Stimulated activated naive CD4-positive, alpha-beta T cell (primary cell): ENCODE measurements at regions not wholly inside any gene's neighbourhood (a gene's known extent, or its start where the extent isn't known, plus 50 kb on each side); places are given as distances from the start of the nearest gene placed in this dataset.

Experiments used
- DNase-seq, 6 experiments: peaks; one replicate each; lab custom pipeline; 2025; lab: John Stamatoyannopoulos, UW

DNA sequence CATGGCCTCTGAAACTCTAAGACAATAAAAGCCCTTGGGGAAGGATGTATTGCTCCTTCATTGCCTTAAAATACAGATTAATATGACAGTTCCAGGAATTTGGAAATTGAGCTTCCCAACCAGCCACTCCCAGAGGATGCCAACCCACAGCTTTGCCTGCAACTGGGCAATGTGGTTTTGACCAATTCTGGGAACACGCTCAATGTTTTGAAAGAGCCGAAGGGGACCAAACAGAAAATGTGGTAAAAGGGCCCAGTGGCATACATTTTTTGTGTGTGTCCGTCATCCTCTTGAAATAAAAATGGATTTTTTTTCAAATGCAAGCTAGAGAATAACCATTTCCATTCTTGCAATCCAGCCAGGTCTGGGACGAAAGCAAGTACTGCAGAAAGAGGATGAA is 88.3 kb upstream of the PLEKHG7 start:
- no peak for DNase-seq

DNA sequence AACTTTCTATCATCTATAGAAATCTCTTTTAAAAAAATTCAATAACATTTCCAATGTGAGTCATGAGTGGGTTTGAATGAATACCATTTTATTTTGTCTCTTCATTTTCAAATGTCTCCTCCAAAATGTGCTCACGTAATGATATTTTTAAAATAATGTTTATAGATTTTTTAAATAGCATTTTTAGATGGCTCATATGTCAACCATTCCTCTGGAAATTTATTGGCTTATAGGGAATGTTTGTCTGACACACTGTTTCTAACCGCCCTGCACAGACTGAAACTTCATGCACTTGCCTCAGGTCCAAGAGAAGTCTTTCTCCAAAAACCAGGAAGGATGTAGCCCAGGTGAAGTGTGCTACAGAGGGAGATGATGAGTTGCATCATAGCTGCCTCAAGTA is 88.8 kb upstream of the PLEKHG7 start:
- DNase-seq: no peak

DNA sequence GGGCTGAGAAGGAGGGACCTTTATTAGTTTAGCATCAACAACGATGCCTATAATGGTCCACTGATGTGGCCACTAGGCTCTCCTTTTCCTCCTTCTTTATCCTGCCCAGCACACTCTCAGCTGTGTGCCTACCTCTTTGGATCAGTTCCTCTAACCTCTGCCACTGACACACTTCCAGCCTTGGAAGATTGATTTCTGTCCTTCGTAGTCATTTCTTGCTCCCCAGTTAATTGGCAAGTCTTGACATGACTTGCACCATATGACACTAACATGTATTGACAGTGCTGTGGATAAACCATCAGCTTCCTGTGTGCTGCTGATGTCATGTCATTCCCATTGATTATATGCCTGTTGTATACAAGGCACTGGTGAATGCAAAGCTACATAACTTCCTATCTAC is 90.2 kb upstream of the PLEKHG7 start:
- no peak for DNase-seq

DNA sequence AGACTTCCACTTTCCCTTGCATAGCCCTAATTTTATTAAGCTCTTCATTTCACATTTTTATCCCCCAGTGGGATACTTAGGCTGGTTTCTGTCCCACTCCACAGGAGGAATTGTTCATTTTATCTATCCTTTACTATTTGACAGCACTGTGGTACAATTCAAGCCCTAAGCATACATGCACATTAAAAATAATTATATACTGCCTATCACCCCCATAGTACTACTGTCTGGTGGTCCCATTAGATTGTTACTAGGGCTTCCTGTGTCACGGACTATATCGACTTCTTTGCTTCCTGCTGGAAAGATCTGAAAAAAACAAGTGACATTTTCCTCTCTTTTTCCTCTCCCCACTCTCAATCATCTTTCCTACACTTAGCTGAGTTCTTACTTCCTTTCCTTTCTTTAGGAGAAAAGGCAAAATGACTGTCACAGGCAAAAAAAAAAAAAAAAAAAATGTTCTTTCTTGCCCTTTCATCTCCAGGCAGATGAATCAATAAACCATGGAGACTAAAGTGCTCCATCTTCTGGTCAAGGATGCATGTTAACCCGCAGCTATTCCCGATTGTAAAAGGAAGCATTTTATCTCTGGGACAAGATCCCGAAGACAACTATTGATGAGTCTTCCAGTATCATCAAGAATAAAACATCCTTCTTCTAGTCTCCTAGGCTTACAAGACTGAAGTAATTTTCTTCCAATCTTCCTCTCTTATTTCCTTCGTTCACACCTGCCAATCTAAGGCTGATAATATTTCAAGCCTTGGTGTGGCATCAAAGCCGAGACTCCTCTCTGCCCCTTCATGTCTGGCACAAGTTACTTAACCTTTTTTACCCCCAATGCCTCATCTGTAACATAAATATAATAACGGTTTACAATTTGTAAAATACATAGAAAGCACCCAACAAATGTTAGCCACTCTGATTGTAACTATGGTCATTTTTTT is 94.4 kb upstream of the PLEKHG7 start:
- peak in 1 of 6 experiments; percentile 9 for DNase-seq

DNA sequence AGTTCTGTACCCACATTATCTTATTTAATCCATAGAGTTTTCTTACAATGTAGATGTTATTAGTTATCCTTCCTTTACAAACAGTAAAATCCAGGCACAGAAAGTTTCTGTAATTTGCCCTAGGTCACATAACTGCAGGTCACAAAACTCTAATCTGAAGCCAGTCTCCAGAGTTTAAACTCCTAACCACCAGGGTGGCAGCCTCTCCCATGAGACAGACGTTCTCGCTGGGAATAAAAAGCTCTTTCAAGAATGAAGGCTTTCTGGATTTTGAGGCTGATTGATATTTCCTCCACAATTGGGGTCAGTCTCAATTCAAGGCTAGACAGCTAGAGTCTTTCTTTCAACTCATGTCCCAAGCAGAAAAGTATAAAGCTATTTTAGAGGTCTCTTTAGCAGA is 95.8 kb upstream of the PLEKHG7 start:
- DNase-seq: no peak

DNA sequence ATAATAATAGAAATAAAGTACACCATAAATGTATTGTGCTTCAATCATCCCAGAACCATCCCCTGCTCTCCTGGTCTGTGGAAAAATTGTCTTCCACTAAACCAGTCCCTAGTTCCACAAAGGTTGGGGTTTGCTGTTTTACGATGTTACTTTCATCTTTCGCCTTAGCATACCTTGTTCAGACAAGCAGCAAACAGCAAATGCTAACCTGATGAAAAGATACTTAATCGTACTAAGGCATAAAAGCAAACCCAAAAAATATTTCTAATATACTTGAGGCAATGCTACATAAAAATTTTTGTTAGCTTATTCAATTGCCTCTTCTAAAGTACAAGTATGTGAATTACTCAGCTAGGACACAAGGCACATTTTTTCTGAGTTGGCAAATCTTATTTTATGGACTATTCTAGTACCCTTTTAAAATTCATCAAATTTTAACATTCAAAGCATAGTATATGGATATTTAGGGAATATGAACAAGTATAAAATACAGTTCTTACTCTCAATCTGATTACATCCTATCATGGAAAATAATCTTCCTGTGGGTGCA is 97.1 kb upstream of the PLEKHG7 start:
- DNase-seq: no peak

DNA sequence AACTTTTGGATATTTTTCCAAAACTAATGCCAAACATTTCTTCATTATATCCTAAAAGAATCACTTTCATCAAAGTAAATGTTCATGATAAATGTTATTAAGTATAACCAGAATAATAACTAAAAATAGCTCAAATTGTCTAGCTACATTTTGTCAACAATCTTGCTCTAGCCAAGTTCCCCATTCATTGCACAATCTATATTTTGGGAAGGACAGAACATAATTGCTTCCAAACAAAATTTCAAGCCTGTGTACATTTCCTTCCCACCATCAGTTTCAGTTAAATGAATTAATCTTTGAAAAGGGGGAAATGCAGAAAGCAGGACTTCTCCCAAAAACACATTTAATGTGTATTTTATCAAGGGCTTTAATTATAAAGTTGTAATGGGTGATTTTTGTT is 98.0 kb upstream of the PLEKHG7 start:
- DNase-seq: no peak

DNA sequence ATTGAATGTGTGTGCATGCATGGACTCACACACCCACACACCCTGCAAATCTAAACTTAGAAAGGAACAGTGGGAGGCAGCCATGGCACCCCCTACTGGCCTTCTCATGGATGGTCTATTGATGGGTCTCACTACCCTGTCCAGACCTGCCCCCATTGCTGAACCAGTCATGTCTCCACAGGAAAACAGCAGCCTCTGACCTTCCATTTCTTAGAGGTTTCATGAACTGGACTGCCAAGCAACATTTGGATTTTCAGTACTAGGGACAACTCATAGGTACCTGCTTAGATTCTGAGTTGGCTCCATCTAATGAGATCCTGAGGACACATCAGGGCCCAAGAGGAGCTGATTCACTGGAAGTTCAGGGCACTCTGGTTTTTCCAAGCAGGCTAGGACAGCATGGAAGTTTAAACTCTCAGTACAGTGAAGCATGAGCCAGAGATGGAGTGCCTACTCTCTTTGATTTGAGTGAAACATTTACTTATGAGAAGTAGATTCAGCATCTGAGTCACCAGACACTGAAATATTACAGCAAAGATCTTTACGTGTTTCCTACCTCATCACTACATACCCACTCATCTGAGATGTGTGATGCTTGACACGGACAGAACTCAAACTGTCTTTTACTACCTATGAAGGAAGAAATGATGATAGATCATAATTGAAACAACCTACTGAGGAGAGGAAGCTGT is 98.9 kb upstream of the PLEKHG7 start:
- no peak for DNase-seq

DNA sequence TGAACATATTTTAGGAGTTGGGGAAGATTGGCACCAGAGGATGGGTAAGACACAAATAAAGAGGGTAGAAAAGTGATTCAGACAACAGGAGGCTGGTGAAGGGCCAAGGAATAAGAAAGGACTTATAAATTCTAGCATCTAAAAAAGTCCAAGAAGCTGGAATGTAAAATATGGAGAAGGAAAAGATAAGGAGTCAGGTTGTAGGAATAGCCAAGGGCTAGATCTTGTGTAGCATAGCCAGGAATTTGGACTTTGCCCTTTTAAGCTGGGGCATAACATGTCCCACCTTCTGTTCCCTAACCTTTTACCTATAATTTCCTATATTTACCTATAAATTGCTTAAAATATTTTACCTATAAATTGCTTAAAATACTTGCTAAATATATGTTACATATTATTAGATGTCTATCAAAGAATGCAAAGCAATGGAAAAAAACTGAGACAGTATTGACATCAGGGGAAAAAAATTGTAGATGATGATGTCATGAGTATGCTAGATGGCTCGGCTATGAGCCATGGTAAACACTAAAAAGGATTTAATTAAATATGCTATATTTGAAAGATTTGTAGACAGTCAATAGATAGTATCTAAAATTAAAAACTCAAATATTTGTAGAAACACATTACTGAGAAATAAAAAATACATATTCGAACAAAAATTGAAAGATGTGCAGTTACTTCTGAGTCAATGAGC is 99.7 kb upstream of the PLEKHG7 start:
- no peak for DNase-seq

DNA sequence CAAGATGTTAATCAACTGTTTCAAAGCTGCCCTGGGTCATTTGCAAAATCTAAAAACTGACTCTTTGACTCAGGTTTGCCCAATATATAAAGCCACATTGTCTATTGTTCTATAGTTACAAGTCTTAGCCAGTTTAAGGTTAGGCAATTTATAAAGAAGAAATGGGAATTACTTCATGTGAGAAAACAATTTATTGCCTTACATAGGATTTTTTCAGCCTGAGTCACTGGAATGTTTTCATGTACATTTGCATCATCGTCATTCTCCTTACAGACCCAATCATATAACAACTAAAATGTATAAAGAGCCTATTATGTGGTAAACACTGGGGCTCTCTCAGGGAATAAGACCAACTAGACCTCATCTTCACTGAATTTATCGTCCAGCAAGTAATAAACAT is 100.3 kb upstream of the PLEKHG7 start:
- DNase-seq: no peak

DNA sequence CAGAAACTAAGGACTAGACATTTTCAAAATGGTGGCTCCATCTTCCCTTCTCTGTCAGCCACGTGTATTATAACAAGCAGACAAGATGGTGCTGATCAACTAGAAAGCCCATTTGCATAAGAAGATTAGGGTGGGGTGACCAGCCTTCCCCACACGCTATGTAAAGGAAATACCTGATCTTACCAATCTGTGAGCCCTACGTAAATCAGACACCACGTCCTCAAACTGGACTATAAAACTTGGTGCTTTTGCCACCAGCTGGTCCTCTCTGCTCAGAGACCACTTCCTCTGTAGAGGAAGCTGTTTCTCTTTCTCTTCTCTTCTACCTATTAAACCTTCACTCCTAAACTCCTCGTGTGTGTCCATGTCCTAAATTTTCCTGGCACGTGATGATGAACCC is 101.1 kb upstream of the PLEKHG7 start:
- no peak for DNase-seq

DNA sequence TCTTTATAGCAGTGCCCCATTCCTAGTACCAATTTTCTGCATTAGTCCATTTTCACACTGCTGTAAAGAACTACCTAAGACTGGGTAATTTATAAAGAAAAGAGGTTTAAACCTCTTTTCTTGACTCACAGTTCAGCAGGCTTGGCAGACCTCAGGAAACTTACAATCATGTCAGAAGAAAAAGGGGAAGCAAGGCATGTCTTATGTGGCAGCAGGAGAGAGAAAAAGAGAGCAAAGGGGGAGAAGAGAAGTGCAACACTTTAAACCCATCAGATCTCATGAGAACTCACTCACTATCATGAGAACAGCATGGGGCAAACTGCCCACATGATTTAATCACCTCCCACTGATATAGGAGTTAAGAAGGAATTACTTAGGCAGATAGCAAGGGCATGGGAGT is 101.6 kb upstream of the PLEKHG7 start:
- no peak for DNase-seq

DNA sequence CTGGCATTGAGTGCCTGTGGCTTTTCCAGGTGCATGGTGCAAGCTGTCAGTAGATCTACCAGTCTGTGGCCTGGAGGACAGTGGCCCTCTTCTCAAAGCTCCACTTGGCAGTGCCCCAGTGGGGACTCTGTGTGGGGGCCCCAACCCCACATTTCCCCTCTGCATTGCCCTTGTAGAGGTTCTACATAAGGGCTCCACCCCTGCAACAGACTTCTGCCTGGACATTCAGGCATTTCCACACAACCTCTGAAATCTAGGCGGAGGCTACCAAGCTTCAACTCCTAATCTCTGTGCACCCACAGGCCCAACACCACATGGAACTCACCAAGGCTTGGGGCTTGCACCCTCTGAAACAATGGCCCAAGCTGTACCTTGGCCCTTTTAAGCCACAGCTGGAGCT is 102.7 kb upstream of the PLEKHG7 start:
- DNase-seq: no peak

DNA sequence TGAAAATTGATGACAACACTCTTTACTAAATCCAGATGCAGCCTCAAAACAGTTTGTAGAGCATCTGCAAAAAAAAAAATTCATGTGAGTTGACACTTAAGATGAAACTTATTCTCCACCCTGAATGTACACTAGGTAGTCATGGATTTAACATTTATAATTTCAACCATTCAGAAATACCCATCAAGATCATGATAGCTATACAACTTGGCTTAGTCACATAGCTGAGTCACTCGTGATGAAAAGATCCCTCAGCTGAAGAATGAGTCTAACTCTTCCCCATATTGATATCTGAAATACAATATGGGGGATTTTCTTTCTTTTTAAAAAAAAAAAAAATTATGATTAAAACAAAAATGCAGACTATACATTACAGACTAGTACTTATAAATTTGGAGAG is 104.8 kb upstream of the PLEKHG7 start:
- no peak for DNase-seq

DNA sequence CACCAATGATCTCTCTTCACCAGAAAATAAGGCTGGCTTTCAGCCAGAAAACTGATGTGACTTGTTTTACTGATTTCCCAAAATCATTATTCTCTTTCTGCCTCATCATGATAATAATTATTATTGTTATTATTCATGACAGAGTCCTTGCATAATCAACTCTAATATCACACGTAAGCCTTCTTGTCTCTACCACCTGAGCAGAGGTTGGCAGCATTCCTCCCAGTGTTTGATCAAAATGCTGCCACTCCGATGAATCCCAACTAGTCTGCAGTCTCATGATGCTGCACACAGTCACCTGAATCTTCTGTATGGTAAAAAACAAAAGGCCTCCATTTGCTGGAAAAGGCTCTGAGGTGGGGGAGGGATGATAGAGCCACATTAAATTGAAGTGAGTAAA is 105.7 kb upstream of the PLEKHG7 start:
- DNase-seq: no peak

DNA sequence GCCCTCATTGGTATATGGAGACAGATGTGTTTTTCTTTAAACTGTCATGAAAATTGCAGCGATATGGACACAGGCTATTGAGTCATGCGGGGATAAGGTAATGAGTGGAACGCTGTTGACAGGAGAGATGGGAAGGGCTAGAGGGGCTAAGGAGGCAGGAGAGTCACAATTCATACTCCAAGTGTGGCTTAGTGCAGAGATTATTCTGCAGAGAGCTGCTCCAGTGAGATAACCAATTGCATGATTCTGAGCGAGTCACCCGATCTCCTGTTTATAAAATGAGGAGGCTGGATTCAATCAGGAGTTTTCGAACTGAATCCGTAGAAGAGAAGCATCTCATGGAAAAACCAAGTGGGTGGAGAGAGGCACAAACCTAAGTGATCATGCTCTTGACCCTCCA is 106.4 kb upstream of the PLEKHG7 start:
- no peak for DNase-seq

DNA sequence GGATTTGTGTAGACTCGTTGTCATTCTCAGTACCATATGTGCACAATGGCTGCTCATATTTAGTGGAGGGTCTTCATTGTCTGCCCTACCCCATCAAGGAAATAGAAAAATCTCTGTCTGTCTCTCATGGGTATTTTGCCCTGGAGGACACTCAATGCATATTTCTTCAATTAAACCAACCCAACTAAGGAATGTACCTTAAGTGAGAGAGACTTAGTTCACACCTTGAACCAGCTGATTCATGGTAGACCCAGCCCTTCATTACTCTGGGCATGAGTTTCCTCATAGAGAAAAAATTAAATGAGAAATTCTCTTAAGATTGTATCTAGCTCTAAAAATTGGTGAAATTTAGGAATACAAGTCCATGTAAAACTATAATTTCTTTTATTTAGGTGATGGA is 107.1 kb upstream of the PLEKHG7 start:
- DNase-seq: no peak

DNA sequence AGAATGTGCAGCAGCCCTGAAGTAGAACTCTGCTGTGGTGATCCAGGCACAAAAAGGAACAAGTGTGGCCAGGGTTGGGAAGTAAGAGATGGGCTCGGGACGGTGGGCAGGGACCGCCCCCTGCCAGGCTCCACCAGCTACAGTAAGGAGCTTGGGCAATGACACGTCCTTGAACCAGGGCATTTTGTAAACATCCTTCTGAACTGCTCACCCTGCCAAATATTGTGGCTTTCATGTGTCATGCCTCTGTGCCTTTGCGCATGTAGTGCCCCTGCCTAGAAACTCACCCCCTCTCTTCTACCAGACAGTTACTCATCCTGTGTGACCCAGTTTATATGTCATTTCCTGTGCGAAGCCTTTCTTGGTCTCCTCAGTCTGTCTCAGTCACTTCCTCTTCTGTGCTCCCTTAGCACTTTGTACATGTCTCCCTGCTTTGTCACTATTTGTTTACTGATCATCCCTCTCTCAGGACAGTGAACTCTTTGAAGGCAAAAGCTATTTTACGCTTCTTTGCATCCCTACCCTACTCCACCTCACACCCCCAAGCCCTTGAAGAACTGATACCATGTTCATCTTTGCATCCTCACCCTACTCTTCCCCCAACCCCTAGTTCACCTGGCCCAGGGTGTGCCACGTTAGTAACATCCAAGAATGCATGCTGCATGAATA is 108.9 kb upstream of the PLEKHG7 start:
- DNase-seq: peak; percentile 59 to 96 (median 82)

DNA sequence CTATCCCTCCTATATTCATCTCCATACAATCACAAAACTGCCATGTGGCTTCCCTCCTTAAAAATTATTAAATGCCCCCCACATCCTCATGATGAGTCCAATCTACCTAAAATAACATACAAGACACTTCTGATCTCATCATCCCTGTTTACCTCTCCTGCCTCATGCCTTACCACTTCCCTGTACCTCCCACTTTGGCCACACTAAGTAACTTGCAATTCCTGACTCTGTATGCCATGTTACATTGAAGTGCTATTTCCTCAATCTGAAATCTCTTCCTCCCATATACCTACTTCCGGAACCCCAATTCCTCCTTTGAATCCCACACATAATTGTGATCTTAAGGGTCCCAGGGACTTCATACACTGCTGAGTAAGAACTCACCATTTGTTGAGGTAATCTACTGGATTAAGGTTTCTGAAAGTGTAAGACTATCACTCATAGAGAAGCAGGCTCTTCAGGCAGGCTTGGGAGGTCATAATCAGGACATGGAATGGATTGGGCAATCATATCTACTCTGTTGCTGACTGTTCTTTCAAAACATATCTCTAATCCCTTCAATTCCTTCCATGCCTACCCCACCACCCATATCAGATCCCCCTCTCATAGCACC is 117.6 kb upstream of the PLEKHG7 start:
- no peak for DNase-seq

DNA sequence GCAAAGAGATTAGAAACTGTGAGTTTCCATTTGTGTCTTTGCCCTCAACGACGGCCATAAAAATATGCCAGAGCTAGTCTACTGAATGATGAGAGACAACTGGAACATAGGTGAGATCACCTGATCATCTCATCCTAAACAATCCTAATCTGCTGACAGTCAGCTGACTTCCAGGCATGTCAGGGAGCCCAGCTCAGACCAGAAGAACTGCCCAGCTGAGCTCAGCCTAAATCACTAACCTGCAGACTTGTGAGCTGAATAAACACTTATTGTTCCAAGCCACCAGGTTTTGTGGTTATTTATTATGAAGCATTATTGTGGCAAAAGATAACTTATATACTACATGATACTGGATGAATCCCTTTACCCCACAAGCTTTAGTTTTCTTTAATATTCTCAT is 118.9 kb upstream of the PLEKHG7 start:
- no peak for DNase-seq

DNA sequence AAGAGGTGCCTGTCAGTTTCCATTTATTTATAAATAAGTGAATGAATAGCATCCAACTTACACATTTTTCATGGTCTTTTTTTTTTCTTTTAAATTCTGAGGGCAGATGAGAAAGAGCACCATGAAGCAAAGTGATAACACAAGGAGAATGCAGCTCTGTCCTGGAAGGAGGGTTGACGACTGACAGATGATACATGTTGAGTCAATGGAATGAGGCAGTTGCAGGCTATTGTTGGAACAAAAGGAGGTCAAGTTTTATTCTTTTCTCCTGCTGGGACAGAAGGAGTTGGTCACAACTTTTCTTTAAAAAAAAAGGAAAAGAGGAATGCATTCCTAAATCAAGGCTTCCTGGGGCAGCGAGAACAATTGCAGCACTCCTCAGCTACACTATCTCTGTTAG is 119.9 kb upstream of the PLEKHG7 start:
- DNase-seq: no peak

DNA sequence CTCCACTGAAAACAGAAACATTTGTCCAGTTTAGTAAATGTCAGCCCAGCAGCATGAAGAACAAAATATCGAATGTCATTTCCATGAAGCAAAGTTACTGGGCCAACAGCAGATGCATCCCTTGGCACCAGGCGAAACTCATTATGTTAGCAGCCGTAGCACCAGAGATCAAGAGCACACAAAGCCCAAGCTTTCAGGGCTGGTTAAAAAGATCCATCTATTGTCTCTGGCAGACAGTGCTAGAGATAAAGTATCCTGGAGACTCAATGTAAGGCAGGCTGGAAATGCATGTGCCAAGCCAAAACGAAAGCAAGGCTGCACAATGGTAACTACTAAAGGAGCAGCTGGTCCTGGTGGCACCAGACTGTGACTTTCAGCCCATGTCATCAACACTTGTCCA is 120.3 kb upstream of the PLEKHG7 start:
- no peak for DNase-seq
